ENCODE measurements at regions not wholly inside any gene's neighbourhood (a gene's known extent, or its start where the extent isn't known, plus 50 kb on each side); places are given as distances from the start of the nearest gene placed in this dataset.

- no peak for DNase-seq (ENCODE audit: low spot score)
- no peak overlapping the region for H3K9ac ChIP-seq (ENCODE audit: low read depth in 1 of 2, low read length in 2 of 2)
- no peak overlapping the region for H3K4me3 ChIP-seq (ENCODE audit: low read depth in 1 of 3, low read length in 3 of 3)
- peaks cover 0 to 8% (median 3%) of the 10 kb centered on the region in 4 donors for H3K9me3 ChIP-seq (ENCODE audit: control insufficient read depth in 4 of 4, low read length in 3 of 4)
- H3K27ac ChIP-seq (ENCODE audit: low read depth in 1 of 2, low read length in 2 of 2), result no peak overlapping the region
- TF ChIP-seq FOXA1 (IDR thresholded peaks at IDR 0.05) (no peak), HNF4A (conservative IDR thresholded peaks at IDR 0.05) (peak in 1 of 2 donors; percentile 27)
- peaks cover 0 to 2% (median 0%) of the 10 kb centered on the region in 4 donors for H3K27me3 ChIP-seq (ENCODE audit: control insufficient read depth in 4 of 4, insufficient read depth in 4 of 4, low read length in 3 of 4)
- H3K4me1 ChIP-seq (ENCODE audit: control insufficient read depth in 4 of 4, insufficient read depth in 4 of 4, low read length in 3 of 4), result no peaks in the 10 kb centered on the region
- H3K36me3 ChIP-seq (ENCODE audit: control insufficient read depth in 4 of 4, insufficient read depth in 3 of 4, low read depth in 1 of 4, low read length in 3 of 4), result no peaks in the 10 kb centered on the region
- 42% methylated on average over 16 of the region's 16 CpGs for WGBS
Observed at GRCh38 chr19:31717269-31717923, 368.2 kb upstream of the TSHZ3 start.

- no peak for DNase-seq (ENCODE audit: low spot score)
- TF ChIP-seq RAD21 (IDR thresholded peaks at IDR 0.05) (no peak), TAF1 (conservative IDR thresholded peaks at IDR 0.05) (no peak), HNF4G (IDR thresholded peaks at IDR 0.05) (no peak), ZBTB33 (IDR thresholded peaks at IDR 0.05) (no peak), HNF4A (conservative IDR thresholded peaks at IDR 0.05) (no peak)
- TF ChIP-seq, protein P1, sequence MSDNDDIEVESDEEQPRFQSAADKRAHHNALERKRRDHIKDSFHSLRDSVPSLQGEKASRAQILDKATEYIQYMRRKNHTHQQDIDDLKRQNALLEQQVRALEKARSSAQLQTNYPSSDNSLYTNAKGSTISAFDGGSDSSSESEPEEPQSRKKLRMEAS (IDR thresholded peaks at IDR 0.05), result no peak
- Histone ChIP-seq H3K9me3 (ENCODE audit: control insufficient read depth in 4 of 4, low read length in 3 of 4) (peaks cover 0 to 6% (median 2%) of the 10 kb centered on the region in 4 donors), H3K27me3 (ENCODE audit: control insufficient read depth in 4 of 4, insufficient read depth in 4 of 4, low read length in 3 of 4) (peaks cover 0 to 2% (median 0%) of the 10 kb centered on the region in 4 donors), H3K36me3 (ENCODE audit: control insufficient read depth in 4 of 4, insufficient read depth in 3 of 4, low read depth in 1 of 4, low read length in 3 of 4) (no peaks in the 10 kb centered on the region), H3K27ac (ENCODE audit: low read depth in 1 of 2, low read length in 2 of 2) (no peak overlapping the region), H3K4me3 (ENCODE audit: low read depth in 1 of 3, low read length in 3 of 3) (no peak overlapping the region), H3K9ac (ENCODE audit: low read depth in 1 of 2, low read length in 2 of 2) (no peak overlapping the region), H3K4me1 (ENCODE audit: control insufficient read depth in 4 of 4, insufficient read depth in 4 of 4, low read length in 3 of 4) (no peaks in the 10 kb centered on the region)
- WGBS, result 60% methylated on average over 6 of the region's 6 CpGs
Observed at GRCh38 chr19:31718032-31718431, 368.8 kb upstream of the TSHZ3 start.

DNA sequence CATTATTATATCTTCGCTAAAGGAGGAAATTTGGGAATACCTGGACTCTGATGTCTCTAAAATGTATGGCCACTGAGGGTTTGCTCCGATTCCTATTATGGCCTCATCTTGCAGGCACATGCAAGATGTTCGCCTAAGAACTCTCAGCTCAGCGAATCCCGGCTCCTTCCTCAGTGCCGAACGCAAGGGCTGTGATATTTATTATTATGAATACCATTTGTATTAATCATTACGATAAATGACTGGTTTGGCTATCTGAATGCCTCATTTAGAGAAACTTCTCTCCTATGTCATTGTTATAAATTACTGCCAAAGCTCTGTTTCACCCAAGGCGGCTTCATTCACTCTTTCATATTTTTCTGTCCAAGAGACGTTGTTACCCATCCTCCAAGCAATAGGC, 369.7 kb upstream of the TSHZ3 start:
- Histone ChIP-seq H3K27me3 (ENCODE audit: control insufficient read depth in 4 of 4, insufficient read depth in 4 of 4, low read length in 3 of 4) (peaks cover 0 to 2% (median 0%) of the 10 kb centered on the region in 4 donors), H3K4me1 (ENCODE audit: control insufficient read depth in 4 of 4, insufficient read depth in 4 of 4, low read length in 3 of 4) (no peaks in the 10 kb centered on the region), H3K9me3 (ENCODE audit: control insufficient read depth in 4 of 4, low read length in 3 of 4) (no peaks in the 10 kb centered on the region), H3K4me3 (ENCODE audit: low read depth in 1 of 3, low read length in 3 of 3) (no peak overlapping the region), H3K27ac (ENCODE audit: low read depth in 1 of 2, low read length in 2 of 2) (no peak overlapping the region), H3K9ac (ENCODE audit: low read depth in 1 of 2, low read length in 2 of 2) (no peak overlapping the region), H3K36me3 (ENCODE audit: control insufficient read depth in 4 of 4, insufficient read depth in 3 of 4, low read depth in 1 of 4, low read length in 3 of 4) (no peaks in the 10 kb centered on the region)
- TF ChIP-seq GABPA (IDR thresholded peaks at IDR 0.05 in 1 of 2, conservative IDR thresholded peaks at IDR 0.05 in 1 of 2) (no peak), FOXA2 (IDR thresholded peaks at IDR 0.05) (no peak), ZBTB33 (IDR thresholded peaks at IDR 0.05) (no peak), EGR1 (IDR thresholded peaks at IDR 0.05; ENCODE audit: low read depth in 2 of 2) (no peak), RXRA (IDR thresholded peaks at IDR 0.05) (no peak), JUND (IDR thresholded peaks at IDR 0.05) (no peak), FOXA1 (IDR thresholded peaks at IDR 0.05) (no peak), SP1 (IDR thresholded peaks at IDR 0.05) (no peak)
- TF ChIP-seq, protein P2, sequence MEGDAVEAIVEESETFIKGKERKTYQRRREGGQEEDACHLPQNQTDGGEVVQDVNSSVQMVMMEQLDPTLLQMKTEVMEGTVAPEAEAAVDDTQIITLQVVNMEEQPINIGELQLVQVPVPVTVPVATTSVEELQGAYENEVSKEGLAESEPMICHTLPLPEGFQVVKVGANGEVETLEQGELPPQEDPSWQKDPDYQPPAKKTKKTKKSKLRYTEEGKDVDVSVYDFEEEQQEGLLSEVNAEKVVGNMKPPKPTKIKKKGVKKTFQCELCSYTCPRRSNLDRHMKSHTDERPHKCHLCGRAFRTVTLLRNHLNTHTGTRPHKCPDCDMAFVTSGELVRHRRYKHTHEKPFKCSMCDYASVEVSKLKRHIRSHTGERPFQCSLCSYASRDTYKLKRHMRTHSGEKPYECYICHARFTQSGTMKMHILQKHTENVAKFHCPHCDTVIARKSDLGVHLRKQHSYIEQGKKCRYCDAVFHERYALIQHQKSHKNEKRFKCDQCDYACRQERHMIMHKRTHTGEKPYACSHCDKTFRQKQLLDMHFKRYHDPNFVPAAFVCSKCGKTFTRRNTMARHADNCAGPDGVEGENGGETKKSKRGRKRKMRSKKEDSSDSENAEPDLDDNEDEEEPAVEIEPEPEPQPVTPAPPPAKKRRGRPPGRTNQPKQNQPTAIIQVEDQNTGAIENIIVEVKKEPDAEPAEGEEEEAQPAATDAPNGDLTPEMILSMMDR (IDR thresholded peaks at IDR 0.05; ENCODE audit: low read depth, low read length, missing input control), result no peak
- TF ChIP-seq, protein P3, sequence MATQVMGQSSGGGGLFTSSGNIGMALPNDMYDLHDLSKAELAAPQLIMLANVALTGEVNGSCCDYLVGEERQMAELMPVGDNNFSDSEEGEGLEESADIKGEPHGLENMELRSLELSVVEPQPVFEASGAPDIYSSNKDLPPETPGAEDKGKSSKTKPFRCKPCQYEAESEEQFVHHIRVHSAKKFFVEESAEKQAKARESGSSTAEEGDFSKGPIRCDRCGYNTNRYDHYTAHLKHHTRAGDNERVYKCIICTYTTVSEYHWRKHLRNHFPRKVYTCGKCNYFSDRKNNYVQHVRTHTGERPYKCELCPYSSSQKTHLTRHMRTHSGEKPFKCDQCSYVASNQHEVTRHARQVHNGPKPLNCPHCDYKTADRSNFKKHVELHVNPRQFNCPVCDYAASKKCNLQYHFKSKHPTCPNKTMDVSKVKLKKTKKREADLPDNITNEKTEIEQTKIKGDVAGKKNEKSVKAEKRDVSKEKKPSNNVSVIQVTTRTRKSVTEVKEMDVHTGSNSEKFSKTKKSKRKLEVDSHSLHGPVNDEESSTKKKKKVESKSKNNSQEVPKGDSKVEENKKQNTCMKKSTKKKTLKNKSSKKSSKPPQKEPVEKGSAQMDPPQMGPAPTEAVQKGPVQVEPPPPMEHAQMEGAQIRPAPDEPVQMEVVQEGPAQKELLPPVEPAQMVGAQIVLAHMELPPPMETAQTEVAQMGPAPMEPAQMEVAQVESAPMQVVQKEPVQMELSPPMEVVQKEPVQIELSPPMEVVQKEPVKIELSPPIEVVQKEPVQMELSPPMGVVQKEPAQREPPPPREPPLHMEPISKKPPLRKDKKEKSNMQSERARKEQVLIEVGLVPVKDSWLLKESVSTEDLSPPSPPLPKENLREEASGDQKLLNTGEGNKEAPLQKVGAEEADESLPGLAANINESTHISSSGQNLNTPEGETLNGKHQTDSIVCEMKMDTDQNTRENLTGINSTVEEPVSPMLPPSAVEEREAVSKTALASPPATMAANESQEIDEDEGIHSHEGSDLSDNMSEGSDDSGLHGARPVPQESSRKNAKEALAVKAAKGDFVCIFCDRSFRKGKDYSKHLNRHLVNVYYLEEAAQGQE (IDR thresholded peaks at IDR 0.05), result no peak
- TF ChIP-seq, protein P4, sequence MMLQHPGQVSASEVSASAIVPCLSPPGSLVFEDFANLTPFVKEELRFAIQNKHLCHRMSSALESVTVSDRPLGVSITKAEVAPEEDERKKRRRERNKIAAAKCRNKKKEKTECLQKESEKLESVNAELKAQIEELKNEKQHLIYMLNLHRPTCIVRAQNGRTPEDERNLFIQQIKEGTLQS (IDR thresholded peaks at IDR 0.05), result no peak
- WGBS, result 88% methylated on average over 10 of the region's 10 CpGs
- no peak for DNase-seq (ENCODE audit: low spot score)
